ENCODE measurements at regions not wholly inside any gene's neighbourhood (a gene's known extent, or its start where the extent isn't known, plus 50 kb on each side); places are given as distances from the start of the nearest gene placed in this dataset.

DNA sequence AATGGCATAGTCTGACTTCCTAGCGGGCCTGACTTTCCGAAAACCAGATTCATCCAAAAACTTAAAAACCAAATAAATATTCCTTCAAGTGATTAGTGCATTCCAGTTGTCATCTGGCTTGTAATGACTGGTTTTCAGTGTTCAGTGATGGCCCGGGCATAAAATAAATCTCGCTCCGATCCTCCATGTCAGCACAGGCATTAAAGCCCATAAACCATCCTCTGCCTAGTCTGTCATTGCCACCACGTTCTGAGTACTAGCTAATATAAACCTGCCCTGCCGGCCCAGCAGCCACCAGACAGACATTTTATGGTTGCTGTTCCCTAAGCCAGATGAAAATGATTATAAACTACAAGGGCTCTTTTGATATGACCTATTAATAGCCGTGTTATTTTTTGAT is 232.3 kb upstream of the GMDS start:
- intact Hi-C loops (cut with micrococcal nuclease), result no loop called here
- ChIA-PET CTCF (no interaction called here), POLR2A (no interaction called here)
- no peak overlapping the region for H3K27ac Mint-ChIP-seq
- peaks cover 3% of the 10 kb centered on the region for H3K36me3 Mint-ChIP-seq (ENCODE audit: low read depth)
- DNase-seq (no peak), ATAC-seq (no peak)
- H3K9me3 Mint-ChIP-seq, result peaks cover 8% of the 10 kb centered on the region
- no peak overlapping the region for H3K4me3 Mint-ChIP-seq
- TF ChIP-seq, protein P1, sequence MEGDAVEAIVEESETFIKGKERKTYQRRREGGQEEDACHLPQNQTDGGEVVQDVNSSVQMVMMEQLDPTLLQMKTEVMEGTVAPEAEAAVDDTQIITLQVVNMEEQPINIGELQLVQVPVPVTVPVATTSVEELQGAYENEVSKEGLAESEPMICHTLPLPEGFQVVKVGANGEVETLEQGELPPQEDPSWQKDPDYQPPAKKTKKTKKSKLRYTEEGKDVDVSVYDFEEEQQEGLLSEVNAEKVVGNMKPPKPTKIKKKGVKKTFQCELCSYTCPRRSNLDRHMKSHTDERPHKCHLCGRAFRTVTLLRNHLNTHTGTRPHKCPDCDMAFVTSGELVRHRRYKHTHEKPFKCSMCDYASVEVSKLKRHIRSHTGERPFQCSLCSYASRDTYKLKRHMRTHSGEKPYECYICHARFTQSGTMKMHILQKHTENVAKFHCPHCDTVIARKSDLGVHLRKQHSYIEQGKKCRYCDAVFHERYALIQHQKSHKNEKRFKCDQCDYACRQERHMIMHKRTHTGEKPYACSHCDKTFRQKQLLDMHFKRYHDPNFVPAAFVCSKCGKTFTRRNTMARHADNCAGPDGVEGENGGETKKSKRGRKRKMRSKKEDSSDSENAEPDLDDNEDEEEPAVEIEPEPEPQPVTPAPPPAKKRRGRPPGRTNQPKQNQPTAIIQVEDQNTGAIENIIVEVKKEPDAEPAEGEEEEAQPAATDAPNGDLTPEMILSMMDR (IDR thresholded peaks at IDR 0.05), result no peak
- H3K27me3 Mint-ChIP-seq, result peaks cover 5% of the 10 kb centered on the region
- no peaks in the 10 kb centered on the region for H3K4me1 Mint-ChIP-seq (ENCODE audit: low read depth)

DNA sequence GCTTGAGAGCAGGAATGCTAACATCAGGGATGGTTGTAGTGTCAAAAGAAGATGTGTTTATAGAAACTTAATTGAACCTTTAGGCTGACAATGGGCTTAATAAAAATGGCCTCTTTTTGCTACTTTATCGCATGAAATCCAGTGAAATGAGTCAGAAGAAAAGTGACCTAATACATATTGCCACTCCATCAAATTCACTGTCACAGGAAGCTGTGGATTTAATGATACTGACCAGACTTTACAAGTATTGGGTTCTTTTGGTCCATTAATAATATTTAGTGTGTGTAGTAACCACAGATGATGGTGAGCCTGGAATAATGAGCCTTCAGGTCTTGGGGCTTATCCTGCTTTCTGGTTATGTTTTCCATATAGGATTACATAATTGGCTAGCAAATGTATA is 231.8 kb upstream of the GMDS start:
- H3K36me3 Mint-ChIP-seq (ENCODE audit: low read depth), result peaks cover 2% of the 10 kb centered on the region

GRCh38 chr6:2476376-2476775 is 231.0 kb upstream of the GMDS start:
- no peak for DNase-seq
- no peak for ATAC-seq
- TF ChIP-seq, protein P1 (IDR thresholded peaks at IDR 0.05), result no peak
- Mint-ChIP-seq H3K27ac (no peak overlapping the region), H3K4me3 (no peak overlapping the region), H3K27me3 (peaks cover 8% of the 10 kb centered on the region), H3K36me3 (ENCODE audit: low read depth) (no peaks in the 10 kb centered on the region), H3K9me3 (no peaks in the 10 kb centered on the region), H3K4me1 (ENCODE audit: low read depth) (no peaks in the 10 kb centered on the region)
- intact Hi-C loops (cut with micrococcal nuclease), result no loop called here
- CTCF ChIA-PET, result no interaction called here
- POLR2A ChIA-PET, result no interaction called here

More for the DNA sequence above, 231.8 kb upstream of the GMDS start:
- no peaks in the 10 kb centered on the region for H3K4me1 Mint-ChIP-seq (ENCODE audit: low read depth)
- DNase-seq, result no peak
- intact Hi-C loops (cut with micrococcal nuclease), result no loop called here
- ChIA-PET POLR2A (no interaction called here), CTCF (no interaction called here)
- no peak overlapping the region for H3K4me3 Mint-ChIP-seq
- TF ChIP-seq, protein P1 (IDR thresholded peaks at IDR 0.05), result no peak
- peaks cover 5% of the 10 kb centered on the region for H3K27me3 Mint-ChIP-seq
- H3K9me3 Mint-ChIP-seq, result peaks cover 5% of the 10 kb centered on the region
- H3K27ac Mint-ChIP-seq, result no peak overlapping the region
- no peak for ATAC-seq

DNA sequence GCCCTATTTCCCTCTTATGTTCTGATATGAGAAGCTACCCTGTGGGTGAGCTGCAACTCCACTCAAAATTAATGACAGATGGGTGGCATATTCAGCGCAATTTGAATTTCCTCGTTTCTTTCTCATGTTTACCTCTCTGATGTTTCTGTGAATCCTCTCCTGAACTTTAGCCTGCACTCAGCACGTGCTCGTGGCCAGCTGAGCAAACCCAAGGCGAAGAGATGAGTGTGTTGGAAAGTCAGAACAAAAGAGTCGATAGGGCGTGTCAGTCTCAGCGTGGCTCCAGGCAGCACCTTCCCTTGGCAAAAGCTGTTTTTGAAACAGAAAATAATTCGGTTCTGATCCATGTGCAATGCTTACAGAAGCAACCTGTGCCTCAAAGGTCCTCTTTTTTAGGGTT is 226.1 kb upstream of the GMDS start:
- H3K27me3 Mint-ChIP-seq, result peaks cover 30% of the 10 kb centered on the region
- POLR2A ChIA-PET, result no interaction called here
- H3K9me3 Mint-ChIP-seq, result no peaks in the 10 kb centered on the region
- intact Hi-C loops (cut with micrococcal nuclease), result no loop called here
- H3K27ac Mint-ChIP-seq, result no peak overlapping the region
- ATAC-seq (no peak), DNase-seq (no peak)
- no peaks in the 10 kb centered on the region for H3K36me3 Mint-ChIP-seq (ENCODE audit: low read depth)
- CTCF ChIA-PET, result no interaction called here
- TF ChIP-seq, protein P1 (IDR thresholded peaks at IDR 0.05), result no peak
- H3K4me1 Mint-ChIP-seq (ENCODE audit: low read depth), result no peaks in the 10 kb centered on the region
- H3K4me3 Mint-ChIP-seq, result no peak overlapping the region

GRCh38 chr6:2469428-2469827 is 224.0 kb upstream of the GMDS start:
- no peak overlapping the region for H3K4me3 Mint-ChIP-seq
- POLR2A ChIA-PET, result no interaction called here
- intact Hi-C loops (cut with micrococcal nuclease), result no loop called here
- no peaks in the 10 kb centered on the region for H3K4me1 Mint-ChIP-seq (ENCODE audit: low read depth)
- CTCF ChIA-PET, result interaction anchor here (1.3 kb wide), 1 partner anchor 38 kb away, joined by 3 read pairs; no protein-coding TSS in a partner anchor
- DNase-seq, result no peak
- ATAC-seq, result no peak
- no peaks in the 10 kb centered on the region for H3K36me3 Mint-ChIP-seq (ENCODE audit: low read depth)
- H3K27me3 Mint-ChIP-seq, result peaks cover 32% of the 10 kb centered on the region
- TF ChIP-seq, protein P1 (IDR thresholded peaks at IDR 0.05), result no peak
- no peaks in the 10 kb centered on the region for H3K9me3 Mint-ChIP-seq
- no peak overlapping the region for H3K27ac Mint-ChIP-seq

Data from activated CD8-positive, alpha-beta T cell treated with anti-CD3 and anti-CD28 coated beads for 36 hours (primary cell).